Peyer's patch (tissue), 4 donors: ENCODE measurements at regions not wholly inside any gene's neighbourhood (a gene's known extent, or its start where the extent isn't known, plus 50 kb on each side); places are given as distances from the start of the nearest gene placed in this dataset.

ENCODE experiments used
- DNase-seq, 3 donors: peaks; one replicate each; pipeline ENCODE4 v3.0.0-alpha.2; 2017 to 2019
- H3K27ac ChIP-seq, 4 donors: fragments of 200-600 bp; sonication (generic); one replicate each; pipeline ENCODE4 v1.5.1; 2016 to 2019
- H3K27me3 ChIP-seq, 2 donors: fragments of 200-600 bp; sonication (generic); one replicate each; pipeline ENCODE4 v1.5.1; 2019
- H3K36me3 ChIP-seq, 3 donors: fragments of 200-600 bp; sonication (generic); one replicate each; pipeline ENCODE4 v1.5.1; 2016 to 2019
- H3K4me1 ChIP-seq, 4 donors: fragments of 200-600 bp; sonication (generic); one replicate each; pipeline ENCODE4 v1.5.1; 2016 to 2019
- H3K4me3 ChIP-seq, 4 donors: fragments of 200-600 bp; sonication (generic); 1 replicate in 3 of 4; 2 replicates in 1 of 4; pipeline ENCODE4 v1.5.1; 2016 to 2019; ENCODE audit warnings: mild to moderate bottlenecking in 1 of 4
- H3K9me3 ChIP-seq, 4 donors: fragments of 200-600 bp; sonication (generic); one replicate each; pipeline ENCODE4 v1.5.1; 2016 to 2019; ENCODE audit warnings: mild to moderate bottlenecking in 1 of 4
- POLR2A ChIP-seq, 2 donors: fragments of 450-650 bp; IDR thresholded peaks; one replicate each; pipeline ENCODE4 v1.5.1; 2017; ENCODE audit warnings: antibody characterized with exemption in 2 of 2, mild to moderate bottlenecking in 2 of 2, moderate library complexity in 2 of 2
- TF ChIP-seq, protein P1 (sequence below), 6 experiments: fragments of 450-650 bp in 4 of 6; fragments of 200-600 bp in 2 of 6; sonication (generic) in 1 of 6; IDR thresholded peaks; one replicate each; pipeline ENCODE4 v1.5.1; 2017 to 2019; ENCODE audit warnings: antibody characterized with exemption in 6 of 6, mild to moderate bottlenecking in 3 of 6, moderate library complexity in 1 of 6

- H3K36me3 ChIP-seq = no peaks in the 10 kb centered on the region
- H3K9me3 ChIP-seq = no peaks in the 10 kb centered on the region
- no peaks in the 10 kb centered on the region for H3K27me3 ChIP-seq
- no peak overlapping the region for H3K4me3 ChIP-seq
- no peak overlapping the region for H3K27ac ChIP-seq
- TF ChIP-seq POLR2A (IDR thresholded peaks at IDR 0.05) = no peak
- TF ChIP-seq, protein P1, sequence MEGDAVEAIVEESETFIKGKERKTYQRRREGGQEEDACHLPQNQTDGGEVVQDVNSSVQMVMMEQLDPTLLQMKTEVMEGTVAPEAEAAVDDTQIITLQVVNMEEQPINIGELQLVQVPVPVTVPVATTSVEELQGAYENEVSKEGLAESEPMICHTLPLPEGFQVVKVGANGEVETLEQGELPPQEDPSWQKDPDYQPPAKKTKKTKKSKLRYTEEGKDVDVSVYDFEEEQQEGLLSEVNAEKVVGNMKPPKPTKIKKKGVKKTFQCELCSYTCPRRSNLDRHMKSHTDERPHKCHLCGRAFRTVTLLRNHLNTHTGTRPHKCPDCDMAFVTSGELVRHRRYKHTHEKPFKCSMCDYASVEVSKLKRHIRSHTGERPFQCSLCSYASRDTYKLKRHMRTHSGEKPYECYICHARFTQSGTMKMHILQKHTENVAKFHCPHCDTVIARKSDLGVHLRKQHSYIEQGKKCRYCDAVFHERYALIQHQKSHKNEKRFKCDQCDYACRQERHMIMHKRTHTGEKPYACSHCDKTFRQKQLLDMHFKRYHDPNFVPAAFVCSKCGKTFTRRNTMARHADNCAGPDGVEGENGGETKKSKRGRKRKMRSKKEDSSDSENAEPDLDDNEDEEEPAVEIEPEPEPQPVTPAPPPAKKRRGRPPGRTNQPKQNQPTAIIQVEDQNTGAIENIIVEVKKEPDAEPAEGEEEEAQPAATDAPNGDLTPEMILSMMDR (IDR thresholded peaks at IDR 0.05) = no peak
- no peaks in the 10 kb centered on the region for H3K4me1 ChIP-seq
- no peak for DNase-seq
Measured at GRCh38 chr12:28883406-28883997, 265.6 kb upstream of the FAR2 start.

GRCh38 chr12:28884904-28885679, 264.0 kb upstream of the FAR2 start:
- no peak for TF ChIP-seq POLR2A (IDR thresholded peaks at IDR 0.05)
- TF ChIP-seq, protein P1 (IDR thresholded peaks at IDR 0.05) = no peak
- no peak overlapping the region for H3K27ac ChIP-seq
- DNase-seq = no peak
- no peaks in the 10 kb centered on the region for H3K9me3 ChIP-seq
- no peaks in the 10 kb centered on the region for H3K36me3 ChIP-seq
- H3K4me1 ChIP-seq = no peaks in the 10 kb centered on the region
- no peaks in the 10 kb centered on the region for H3K27me3 ChIP-seq
- H3K4me3 ChIP-seq = no peak overlapping the region

DNA sequence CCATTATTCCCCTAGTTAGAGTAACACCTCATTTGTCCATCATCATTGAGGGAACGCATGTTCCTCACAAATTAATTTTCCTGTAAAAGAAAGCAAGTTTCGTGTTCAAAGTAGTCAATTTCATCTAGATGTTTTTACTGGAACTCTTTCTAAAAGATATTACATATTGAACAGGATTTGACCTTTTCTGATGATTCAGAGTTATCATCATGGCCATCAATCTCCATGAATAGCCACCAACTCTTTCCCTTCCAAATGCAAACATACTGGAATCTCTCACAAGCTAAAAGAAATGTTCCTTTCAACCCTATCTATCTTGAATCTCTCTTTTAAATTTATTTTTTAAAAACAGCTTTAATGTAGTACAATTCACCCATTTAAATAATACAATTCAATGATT, 263.1 kb upstream of the FAR2 start:
- Histone ChIP-seq H3K27me3 (no peaks in the 10 kb centered on the region), H3K27ac (no peak overlapping the region), H3K4me1 (no peaks in the 10 kb centered on the region), H3K36me3 (no peaks in the 10 kb centered on the region), H3K9me3 (no peaks in the 10 kb centered on the region), H3K4me3 (no peak overlapping the region)
- no peak for DNase-seq
- TF ChIP-seq POLR2A (IDR thresholded peaks at IDR 0.05) = no peak
- TF ChIP-seq, protein P1 (IDR thresholded peaks at IDR 0.05) = no peak

- no peaks in the 10 kb centered on the region for H3K4me1 ChIP-seq
- no peak overlapping the region for H3K27ac ChIP-seq
- H3K36me3 ChIP-seq = no peaks in the 10 kb centered on the region
- no peak for DNase-seq
- H3K4me3 ChIP-seq = no peak overlapping the region
- no peaks in the 10 kb centered on the region for H3K27me3 ChIP-seq
- H3K9me3 ChIP-seq = no peaks in the 10 kb centered on the region
- TF ChIP-seq POLR2A (IDR thresholded peaks at IDR 0.05) = no peak
- TF ChIP-seq, protein P1 (IDR thresholded peaks at IDR 0.05) = no peak
Measured at GRCh38 chr12:28887461-28887990, 261.6 kb upstream of the FAR2 start.

GRCh38 chr12:28890664-28891063, 258.4 kb upstream of the FAR2 start:
- TF ChIP-seq, protein P1 (IDR thresholded peaks at IDR 0.05) = no peak
- TF ChIP-seq POLR2A (IDR thresholded peaks at IDR 0.05) = no peak
- Histone ChIP-seq H3K27ac (no peak overlapping the region), H3K27me3 (no peaks in the 10 kb centered on the region), H3K9me3 (no peaks in the 10 kb centered on the region), H3K4me1 (no peaks in the 10 kb centered on the region), H3K4me3 (no peak overlapping the region), H3K36me3 (no peaks in the 10 kb centered on the region)
- no peak for DNase-seq
